K562 (cell line): ENCODE measurements at regions not wholly inside any gene's neighbourhood (a gene's known extent, or its start where the extent isn't known, plus 50 kb on each side); places are given as distances from the start of the nearest gene placed in this dataset.

Experiments used
- SIX5 ChIP-seq, 2 experiments: IDR thresholded peaks; 2 replicates each; pipeline ENCODE4 v1.6.1; 2011; ENCODE audit warnings: low read length in 2 of 2, borderline replicate concordance in 1 of 2, low read depth in 1 of 2, mild to moderate bottlenecking in 1 of 2, moderate library complexity in 1 of 2; ENCODE audit not compliant: insufficient read depth in 1 of 2
- TF ChIP-seq, protein P1 (sequence below), 3 experiments: IDR thresholded peaks in 2 of 3; conservative IDR thresholded peaks in 1 of 3; 2 replicates each; pipeline ENCODE4 v1.5.1; 2011 to 2012; ENCODE audit warnings: low read length in 3 of 3, mild to moderate bottlenecking in 3 of 3, control low read depth in 2 of 3, improper control_type of control experiment in 1 of 3, inconsistent platforms in 1 of 3, low read depth in 1 of 3, mixed read lengths in 1 of 3, moderate library complexity in 1 of 3; ENCODE audit not compliant: insufficient read depth in 2 of 3

DNA sequence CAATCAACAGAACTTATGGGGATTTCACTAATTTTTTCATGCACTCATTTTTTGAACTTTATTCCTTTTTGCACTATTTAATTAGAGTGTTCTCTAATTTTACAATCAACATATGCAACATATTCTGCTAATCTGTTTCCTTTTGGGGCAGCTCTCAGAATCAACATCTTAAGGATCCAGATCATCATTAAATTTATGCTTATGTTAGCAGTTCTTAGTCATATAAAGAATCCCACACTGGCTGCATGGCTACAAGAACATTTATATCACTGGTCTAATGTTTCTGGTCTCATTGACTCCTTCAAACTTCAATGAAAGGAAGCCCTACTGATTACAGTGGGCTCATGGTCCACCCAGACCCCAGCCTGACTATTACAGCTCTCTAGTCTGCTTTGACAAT is 245.2 kb downstream of the RBM26 start:
- TF ChIP-seq SIX5 (IDR thresholded peaks at IDR 0.05; ENCODE audit: borderline replicate concordance in 1 of 2, insufficient read depth in 1 of 2, low read depth in 1 of 2, low read length in 2 of 2) = no peak
- TF ChIP-seq, protein P1, sequence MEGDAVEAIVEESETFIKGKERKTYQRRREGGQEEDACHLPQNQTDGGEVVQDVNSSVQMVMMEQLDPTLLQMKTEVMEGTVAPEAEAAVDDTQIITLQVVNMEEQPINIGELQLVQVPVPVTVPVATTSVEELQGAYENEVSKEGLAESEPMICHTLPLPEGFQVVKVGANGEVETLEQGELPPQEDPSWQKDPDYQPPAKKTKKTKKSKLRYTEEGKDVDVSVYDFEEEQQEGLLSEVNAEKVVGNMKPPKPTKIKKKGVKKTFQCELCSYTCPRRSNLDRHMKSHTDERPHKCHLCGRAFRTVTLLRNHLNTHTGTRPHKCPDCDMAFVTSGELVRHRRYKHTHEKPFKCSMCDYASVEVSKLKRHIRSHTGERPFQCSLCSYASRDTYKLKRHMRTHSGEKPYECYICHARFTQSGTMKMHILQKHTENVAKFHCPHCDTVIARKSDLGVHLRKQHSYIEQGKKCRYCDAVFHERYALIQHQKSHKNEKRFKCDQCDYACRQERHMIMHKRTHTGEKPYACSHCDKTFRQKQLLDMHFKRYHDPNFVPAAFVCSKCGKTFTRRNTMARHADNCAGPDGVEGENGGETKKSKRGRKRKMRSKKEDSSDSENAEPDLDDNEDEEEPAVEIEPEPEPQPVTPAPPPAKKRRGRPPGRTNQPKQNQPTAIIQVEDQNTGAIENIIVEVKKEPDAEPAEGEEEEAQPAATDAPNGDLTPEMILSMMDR (IDR thresholded peaks at IDR 0.05 in 2 of 3, conservative IDR thresholded peaks at IDR 0.05 in 1 of 3; ENCODE audit: insufficient read depth in 2 of 3, low read depth in 1 of 3, low read length in 3 of 3) = no peak
